GM21528 (cell line): ENCODE measurements at regions not wholly inside any gene's neighbourhood (a gene's known extent, or its start where the extent isn't known, plus 50 kb on each side); places are given as distances from the start of the nearest gene placed in this dataset.

ENCODE experiments used
- ATAC-seq: cut with Tn5 transposase; IDR thresholded peaks from one replicate; pipeline ENCODE4 v1.9.1; 2021; ENCODE audit warnings: mild to moderate bottlenecking, moderate library complexity; ENCODE audit not compliant: unreplicated experiment, low FRiP score

GRCh38 chr2:19238440-19239060, 119.9 kb downstream of the OSR1 start:
- no peak for ATAC-seq

GRCh38 chr2:19235308-19235707, 123.1 kb downstream of the OSR1 start:
- ATAC-seq, result no peak

- no peak for ATAC-seq
Measured at GRCh38 chr2:19232312-19232711, 126.1 kb downstream of the OSR1 start.

GRCh38 chr2:19231625-19232024, 126.8 kb downstream of the OSR1 start:
- no peak for ATAC-seq

- no peak for ATAC-seq
Measured at GRCh38 chr2:19230626-19231025, 127.8 kb downstream of the OSR1 start.

GRCh38 chr2:19228715-19229114, 129.7 kb downstream of the OSR1 start:
- ATAC-seq, result no peak

GRCh38 chr2:19228181-19228593, 130.2 kb downstream of the OSR1 start:
- ATAC-seq, result no peak

- no peak for ATAC-seq
Measured at GRCh38 chr2:19226871-19227270, 131.6 kb downstream of the OSR1 start.

- ATAC-seq, result no peak
Measured at GRCh38 chr2:19226386-19226785, 132.0 kb downstream of the OSR1 start.

- no peak for ATAC-seq
Measured at GRCh38 chr2:19225931-19226330, 132.5 kb downstream of the OSR1 start.

GRCh38 chr2:19225126-19225525, 133.3 kb downstream of the OSR1 start:
- ATAC-seq, result no peak

GRCh38 chr2:19224486-19224885, 133.9 kb downstream of the OSR1 start:
- no peak for ATAC-seq

GRCh38 chr2:19224011-19224410, 134.4 kb downstream of the OSR1 start:
- ATAC-seq, result no peak

GRCh38 chr2:19219060-19219459, 139.4 kb downstream of the OSR1 start:
- ATAC-seq, result no peak

- ATAC-seq, result no peak
Measured at GRCh38 chr2:19218166-19218565, 140.3 kb downstream of the OSR1 start.

GRCh38 chr2:19216676-19217602, 141.5 kb downstream of the OSR1 start:
- no peak for ATAC-seq

GRCh38 chr2:19216238-19216637, 142.2 kb downstream of the OSR1 start:
- no peak for ATAC-seq

- ATAC-seq, result no peak
Measured at GRCh38 chr2:19214682-19215391, 143.6 kb downstream of the OSR1 start.

GRCh38 chr2:19209575-19210341, 148.7 kb downstream of the OSR1 start:
- no peak for ATAC-seq

GRCh38 chr2:19208479-19209199, 149.8 kb downstream of the OSR1 start:
- ATAC-seq, result no peak
